Caco-2 (cell line): ENCODE measurements at regions not wholly inside any gene's neighbourhood (a gene's known extent, or its start where the extent isn't known, plus 50 kb on each side); places are given as distances from the start of the nearest gene placed in this dataset.

Source experiments
- BruUV-seq: library from RNA; stranded (reverse); fragments of 400-500 nt; replicated peaks from 2 replicates; lab custom pipeline; 2021; lab: Mats Ljungman, UMichigan
- CTCF ChIA-PET: fragments of 300-600 bp; sonication (Branson Sonifier 250); formaldehyde crosslinking; loops from one replicate; lab custom pipeline; 2022; ENCODE audit warnings: antibody characterized with exemption; lab: Charles Lee
- POLR2A ChIA-PET: fragments of 300-600 bp; sonication (Branson Sonifier 250); formaldehyde crosslinking; loops from one replicate; lab custom pipeline; 2022; ENCODE audit warnings: antibody characterized with exemption; lab: Charles Lee
- DNase-seq, 2 experiments: peaks; one replicate each; pipeline versions ENCODE4 v3.0.0 to v3.0.0-alpha.2; 2020 to 2022
- H3K27me3 ChIP-seq: replicated peaks from 2 replicates; pipeline ENCODE4 v1.6.0; 2011; ENCODE audit warnings: low read length; ENCODE audit not compliant: control insufficient read depth, insufficient read depth
- H3K36me3 ChIP-seq: 2 replicates; pipeline ENCODE4 v1.5.1; 2011; ENCODE audit warnings: low read length; ENCODE audit not compliant: control insufficient read depth, insufficient read depth
- H3K4me1 ChIP-seq: fragments of 250-450 bp; sonication (Bioruptor Pico); 2 replicates; pipeline ENCODE4 v1.5.1; 2020; ENCODE audit warnings: mild to moderate bottlenecking
- H3K4me3 ChIP-seq: 2 replicates; pipeline ENCODE4 v1.5.1; 2011; ENCODE audit warnings: low read depth, mild to moderate bottlenecking, control low read depth, low read length
- H3K9me3 ChIP-seq: fragments of 250-450 bp; sonication (Bioruptor Pico); 2 replicates; pipeline ENCODE4 v1.5.1; 2020; ENCODE audit warnings: mild to moderate bottlenecking, moderate library complexity
- H3K27ac Mint-ChIP-seq: one replicate; pipeline ENCODE4 v1.8.0; 2022; ENCODE audit warnings: mixed read lengths; ENCODE audit not compliant: unreplicated experiment
- H3K27me3 Mint-ChIP-seq: one replicate; pipeline ENCODE4 v1.8.0; 2022; ENCODE audit warnings: mixed read lengths; ENCODE audit not compliant: insufficient read depth, unreplicated experiment
- H3K36me3 Mint-ChIP-seq: one replicate; pipeline ENCODE4 v1.8.0; 2022; ENCODE audit warnings: mild to moderate bottlenecking, mixed read lengths; ENCODE audit not compliant: insufficient read depth, unreplicated experiment
- H3K4me1 Mint-ChIP-seq: one replicate; pipeline ENCODE4 v1.8.0; 2022; ENCODE audit warnings: low read depth, mixed read lengths; ENCODE audit not compliant: unreplicated experiment
- H3K4me3 Mint-ChIP-seq: one replicate; pipeline ENCODE4 v1.8.0; 2022; ENCODE audit warnings: mild to moderate bottlenecking, moderate library complexity, mixed read lengths; ENCODE audit not compliant: unreplicated experiment
- H3K9me3 Mint-ChIP-seq: one replicate; pipeline ENCODE4 v1.8.0; 2022; ENCODE audit warnings: mixed read lengths; ENCODE audit not compliant: unreplicated experiment
- CTCF ChIP-seq, 2 experiments: fragments of 200-600 bp in 1 of 2; IDR thresholded peaks; 1 replicate in 1 of 2; 2 replicates in 1 of 2; pipeline versions ENCODE4 v1.5.1 to v1.8.0; 2011 to 2022; ENCODE audit warnings: antibody characterized with exemption in 1 of 2, control low read depth in 1 of 2, inconsistent platforms in 1 of 2, low read depth in 1 of 2, low read length in 1 of 2, mild to moderate bottlenecking in 1 of 2, moderate library complexity in 1 of 2; ENCODE audit not compliant: insufficient read depth in 1 of 2, severe bottlenecking in 1 of 2, unreplicated experiment in 1 of 2
- intact Hi-C: fragments of 100-400 bp; cut with micrococcal nuclease; formaldehyde crosslinking; loops from one replicate; pipeline ENCODE4 v1.10.0; 2022; ENCODE audit not compliant: unreplicated experiment

- no peaks in the 10 kb centered on the region for H3K36me3 Mint-ChIP-seq
- H3K27ac Mint-ChIP-seq, result no peak overlapping the region
Observed at GRCh38 chr2:226223704-226224103, 575.9 kb downstream of the IRS1 start.

GRCh38 chr2:226220511-226220910, 579.1 kb downstream of the IRS1 start:
- H3K4me1 Mint-ChIP-seq, result no peaks in the 10 kb centered on the region
- Histone ChIP-seq H3K4me1 (no peaks in the 10 kb centered on the region), H3K36me3 (no peaks in the 10 kb centered on the region), H3K4me3 (no peak overlapping the region), H3K27me3 (no peaks in the 10 kb centered on the region), H3K9me3 (no peaks in the 10 kb centered on the region)
- no peaks in the 10 kb centered on the region for H3K36me3 Mint-ChIP-seq
- ChIA-PET POLR2A (no interaction called here), CTCF (interaction anchor here (0.5 kb wide), 1 partner anchor 937 kb away, joined by 3 read pairs; no protein-coding TSS in a partner anchor)
- no peak overlapping the region for H3K27ac Mint-ChIP-seq
- BruUV-seq, result no TSS peak
- no peak for TF ChIP-seq CTCF (IDR thresholded peaks at IDR 0.05; ENCODE audit: insufficient read depth in 1 of 2, low read depth in 1 of 2, low read length in 1 of 2, severe bottlenecking in 1 of 2, unreplicated experiment in 1 of 2)
- H3K4me3 Mint-ChIP-seq, result no peak overlapping the region
- H3K9me3 Mint-ChIP-seq, result no peaks in the 10 kb centered on the region
- H3K27me3 Mint-ChIP-seq, result no peaks in the 10 kb centered on the region
- intact Hi-C loops, result no loop called here
- no peak for DNase-seq

More at GRCh38 chr2:226223704-226224103, 575.9 kb downstream of the IRS1 start:
- Histone ChIP-seq H3K9me3 (no peaks in the 10 kb centered on the region), H3K4me3 (no peak overlapping the region), H3K4me1 (no peaks in the 10 kb centered on the region), H3K27me3 (no peaks in the 10 kb centered on the region), H3K36me3 (no peaks in the 10 kb centered on the region)
- DNase-seq, result no peak
- no peak for TF ChIP-seq CTCF (IDR thresholded peaks at IDR 0.05; ENCODE audit: insufficient read depth in 1 of 2, low read depth in 1 of 2, low read length in 1 of 2, severe bottlenecking in 1 of 2, unreplicated experiment in 1 of 2)
- POLR2A ChIA-PET, result no interaction called here
- Mint-ChIP-seq H3K4me3 (no peak overlapping the region), H3K4me1 (no peaks in the 10 kb centered on the region), H3K9me3 (no peaks in the 10 kb centered on the region), H3K27me3 (no peaks in the 10 kb centered on the region)
- CTCF ChIA-PET, result no interaction called here
- BruUV-seq, result no TSS peak
- intact Hi-C loops, result no loop called here

GRCh38 chr2:226217191-226217590, 582.4 kb downstream of the IRS1 start:
- CTCF ChIA-PET, result no interaction called here
- Histone ChIP-seq H3K4me3 (no peak overlapping the region), H3K36me3 (no peaks in the 10 kb centered on the region), H3K4me1 (no peaks in the 10 kb centered on the region), H3K27me3 (no peaks in the 10 kb centered on the region), H3K9me3 (no peaks in the 10 kb centered on the region)
- POLR2A ChIA-PET, result no interaction called here
- H3K36me3 Mint-ChIP-seq, result no peaks in the 10 kb centered on the region
- no peak overlapping the region for H3K27ac Mint-ChIP-seq
- H3K27me3 Mint-ChIP-seq, result no peaks in the 10 kb centered on the region
- no peak for DNase-seq
- H3K4me3 Mint-ChIP-seq, result no peak overlapping the region
- no peaks in the 10 kb centered on the region for H3K9me3 Mint-ChIP-seq
- no TSS peak for BruUV-seq
- H3K4me1 Mint-ChIP-seq, result no peaks in the 10 kb centered on the region
- no peak for TF ChIP-seq CTCF (IDR thresholded peaks at IDR 0.05; ENCODE audit: insufficient read depth in 1 of 2, low read depth in 1 of 2, low read length in 1 of 2, severe bottlenecking in 1 of 2, unreplicated experiment in 1 of 2)
- intact Hi-C loops, result no loop called here
